ENCODE measurements at regions not wholly inside any gene's neighbourhood (a gene's known extent, or its start where the extent isn't known, plus 50 kb on each side); places are given as distances from the start of the nearest gene placed in this dataset.

DNA sequence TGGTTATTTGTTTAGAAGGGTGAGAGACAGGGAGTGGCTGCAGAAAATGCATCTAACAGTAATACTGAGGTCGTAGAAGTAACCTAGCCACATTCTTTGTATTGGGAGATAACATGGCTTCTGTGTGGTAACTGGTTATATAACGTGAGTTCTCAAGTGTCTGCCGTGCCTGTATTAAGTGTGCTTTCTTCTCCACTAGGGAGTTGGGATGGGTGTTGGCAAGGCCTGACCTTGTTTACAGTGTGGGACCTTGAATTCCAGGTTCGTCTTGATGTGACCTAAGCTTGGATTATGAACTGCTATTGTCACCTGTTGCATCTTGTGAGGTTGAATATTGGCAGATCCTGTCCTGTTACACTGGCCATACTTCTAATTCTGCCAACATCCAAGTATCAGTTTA lies 145.3 kb upstream of the NAMPT start:
- TF ChIP-seq CTCF (IDR thresholded peaks at IDR 0.05) (peak in 2 of 6 experiments; percentile 7 to 17), POLR2A (IDR thresholded peaks at IDR 0.05) (no peak)
